ENCODE measurements at regions not wholly inside any gene's neighbourhood (a gene's known extent, or its start where the extent isn't known, plus 50 kb on each side); places are given as distances from the start of the nearest gene placed in this dataset.
"Not testable (repeated sequence)": the region's sequence is repeated elsewhere in the genome, so short reads cannot be mapped to it uniquely, and the experiment has no call there.

GRCh38 chr14:22190411-22191191 is 398.4 kb downstream of the DAD1 start:
- DNase-seq (ENCODE audit: low read depth): no peak

- no peak for DNase-seq (ENCODE audit: low read depth)
Measured at GRCh38 chr14:22189881-22190280, 399.1 kb downstream of the DAD1 start.

- no peak for DNase-seq (ENCODE audit: low read depth)
Measured at GRCh38 chr14:22188318-22188717, 400.7 kb downstream of the DAD1 start.

- no peak for DNase-seq (ENCODE audit: low read depth)
Measured at GRCh38 chr14:22185789-22186188, 403.2 kb downstream of the DAD1 start.

- no peak for DNase-seq (ENCODE audit: low read depth)
Measured at GRCh38 chr14:22185191-22185590, 403.8 kb downstream of the DAD1 start.

- DNase-seq (ENCODE audit: low read depth): no peak
Measured at GRCh38 chr14:22184830-22185168, 404.2 kb downstream of the DAD1 start.

GRCh38 chr14:22184157-22184829 is 404.7 kb downstream of the DAD1 start:
- no peak for DNase-seq (ENCODE audit: low read depth)

GRCh38 chr14:22180045-22180444 is 409.0 kb downstream of the DAD1 start:
- DNase-seq (ENCODE audit: low read depth): no peak

GRCh38 chr14:22179190-22179589 is 409.8 kb downstream of the DAD1 start:
- no peak for DNase-seq (ENCODE audit: low read depth)

GRCh38 chr14:22178333-22178839 is 410.6 kb downstream of the DAD1 start:
- DNase-seq (ENCODE audit: low read depth): no peak

GRCh38 chr14:22177870-22178269 is 411.2 kb downstream of the DAD1 start:
- no peak for DNase-seq (ENCODE audit: low read depth)

GRCh38 chr14:22176957-22177356 is 412.1 kb downstream of the DAD1 start:
- DNase-seq (ENCODE audit: low read depth): no peak

- not testable (repeated sequence) for DNase-seq (ENCODE audit: low read depth)
Measured at GRCh38 chr14:22175278-22175558, 413.8 kb downstream of the DAD1 start.

GRCh38 chr14:22174412-22175277 is 414.4 kb downstream of the DAD1 start:
- DNase-seq (ENCODE audit: low read depth): no peak

- DNase-seq (ENCODE audit: low read depth): no peak
Measured at GRCh38 chr14:22168092-22168955, 420.7 kb downstream of the DAD1 start.

- DNase-seq (ENCODE audit: low read depth): no peak
Measured at GRCh38 chr14:22164616-22165015, 424.4 kb downstream of the DAD1 start.

- DNase-seq (ENCODE audit: low read depth): no peak
Measured at GRCh38 chr14:22163051-22163450, 426.0 kb downstream of the DAD1 start.

- DNase-seq (ENCODE audit: low read depth): no peak
Measured at GRCh38 chr14:22159957-22160356, 429.1 kb downstream of the DAD1 start.

- no peak for DNase-seq (ENCODE audit: low read depth)
Measured at GRCh38 chr14:22159099-22159498, 429.9 kb downstream of the DAD1 start.

- no peak for DNase-seq (ENCODE audit: low read depth)
Measured at GRCh38 chr14:22158560-22158959, 430.5 kb downstream of the DAD1 start.

GRCh38 chr14:22155571-22155970 is 433.5 kb downstream of the DAD1 start:
- no peak for DNase-seq (ENCODE audit: low read depth)

- DNase-seq (ENCODE audit: low read depth): no peak
Measured at GRCh38 chr14:22152903-22153302, 436.1 kb downstream of the DAD1 start.
